ENCODE measurements at regions not wholly inside any gene's neighbourhood (a gene's known extent, or its start where the extent isn't known, plus 50 kb on each side); places are given as distances from the start of the nearest gene placed in this dataset.

DNA sequence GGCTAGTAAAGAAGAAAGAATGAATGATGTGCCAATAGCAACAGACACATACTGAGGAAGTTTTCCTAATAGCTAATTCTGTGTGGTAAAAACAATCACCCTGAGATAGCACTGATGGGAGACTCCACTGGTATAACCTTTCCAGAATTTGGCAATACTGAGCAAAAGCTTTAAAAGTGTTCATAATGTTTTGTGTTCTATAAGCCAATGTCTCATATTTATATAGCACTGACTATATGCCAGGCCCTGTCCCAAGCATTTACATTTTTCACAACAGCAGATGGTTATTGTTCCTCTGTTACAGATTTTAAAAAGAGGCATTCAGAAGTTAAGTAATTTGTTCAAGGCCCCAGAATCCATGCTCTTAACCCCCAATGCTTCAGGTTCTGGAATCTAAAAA is 108.0 kb upstream of the DST start:
- DNase-seq (ENCODE audit: low read depth, low spot score) = no peak
- Histone ChIP-seq H3K4me1 (ENCODE audit: control insufficient read depth, extremely low read depth, insufficient read depth, low read length) (peaks cover 55% of the 10 kb centered on the region), H3K27me3 (ENCODE audit: control insufficient read depth, extremely low read depth, insufficient read depth, low read length) (no peaks in the 10 kb centered on the region), H2AFZ (ENCODE audit: control insufficient read depth, low read length) (no peak overlapping the region), H3K79me2 (ENCODE audit: control insufficient read depth, insufficient read depth, low read length) (peaks cover 3% of the 10 kb centered on the region), H3K4me3 (ENCODE audit: control insufficient read depth in 2 of 3, extremely low read depth in 1 of 3, insufficient read depth in 2 of 3, low read depth in 1 of 3, low read length in 3 of 3) (no peak overlapping the region), H3K36me3 (ENCODE audit: control insufficient read depth in 2 of 2, extremely low read depth in 1 of 2, insufficient read depth in 2 of 2, low read length in 2 of 2) (no peaks in the 10 kb centered on the region), H3K9ac (ENCODE audit: control insufficient read depth, extremely low read depth, insufficient read depth, low read length) (no peak overlapping the region), H3K27ac (ENCODE audit: control insufficient read depth, insufficient read depth, low read length) (peak overlapping the region; percentile 5), H3K9me1 (ENCODE audit: control insufficient read depth, extremely low read depth, insufficient read depth, low read length) (no peaks in the 10 kb centered on the region), H3K4me2 (ENCODE audit: control insufficient read depth, extremely low read depth, insufficient read depth, low read depth, low read length) (no peak overlapping the region), H3K9me3 (ENCODE audit: control insufficient read depth, low read depth, low read length) (no peaks in the 10 kb centered on the region), H4K20me1 (ENCODE audit: control insufficient read depth, extremely low read depth, insufficient read depth, low read length) (no peaks in the 10 kb centered on the region)
- dilution Hi-C loops (cut with MboI; ENCODE audit: extremely low pct_ligation_motif_present, low sequenced_read_pairs) = no loop called here
- no peak for FAIRE-seq
- TF ChIP-seq EZH2 (IDR thresholded peaks at IDR 0.05; ENCODE audit: low read length) = no peak
- TF ChIP-seq, protein P1, sequence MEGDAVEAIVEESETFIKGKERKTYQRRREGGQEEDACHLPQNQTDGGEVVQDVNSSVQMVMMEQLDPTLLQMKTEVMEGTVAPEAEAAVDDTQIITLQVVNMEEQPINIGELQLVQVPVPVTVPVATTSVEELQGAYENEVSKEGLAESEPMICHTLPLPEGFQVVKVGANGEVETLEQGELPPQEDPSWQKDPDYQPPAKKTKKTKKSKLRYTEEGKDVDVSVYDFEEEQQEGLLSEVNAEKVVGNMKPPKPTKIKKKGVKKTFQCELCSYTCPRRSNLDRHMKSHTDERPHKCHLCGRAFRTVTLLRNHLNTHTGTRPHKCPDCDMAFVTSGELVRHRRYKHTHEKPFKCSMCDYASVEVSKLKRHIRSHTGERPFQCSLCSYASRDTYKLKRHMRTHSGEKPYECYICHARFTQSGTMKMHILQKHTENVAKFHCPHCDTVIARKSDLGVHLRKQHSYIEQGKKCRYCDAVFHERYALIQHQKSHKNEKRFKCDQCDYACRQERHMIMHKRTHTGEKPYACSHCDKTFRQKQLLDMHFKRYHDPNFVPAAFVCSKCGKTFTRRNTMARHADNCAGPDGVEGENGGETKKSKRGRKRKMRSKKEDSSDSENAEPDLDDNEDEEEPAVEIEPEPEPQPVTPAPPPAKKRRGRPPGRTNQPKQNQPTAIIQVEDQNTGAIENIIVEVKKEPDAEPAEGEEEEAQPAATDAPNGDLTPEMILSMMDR (optimal IDR thresholded peaks at IDR 0.05 in 1 of 3, IDR thresholded peaks at IDR 0.05 in 1 of 3, conservative IDR thresholded peaks at IDR 0.05 in 1 of 3; ENCODE audit: extremely low read depth in 1 of 3, insufficient read depth in 2 of 3, low read length in 3 of 3) = no peak

DNA sequence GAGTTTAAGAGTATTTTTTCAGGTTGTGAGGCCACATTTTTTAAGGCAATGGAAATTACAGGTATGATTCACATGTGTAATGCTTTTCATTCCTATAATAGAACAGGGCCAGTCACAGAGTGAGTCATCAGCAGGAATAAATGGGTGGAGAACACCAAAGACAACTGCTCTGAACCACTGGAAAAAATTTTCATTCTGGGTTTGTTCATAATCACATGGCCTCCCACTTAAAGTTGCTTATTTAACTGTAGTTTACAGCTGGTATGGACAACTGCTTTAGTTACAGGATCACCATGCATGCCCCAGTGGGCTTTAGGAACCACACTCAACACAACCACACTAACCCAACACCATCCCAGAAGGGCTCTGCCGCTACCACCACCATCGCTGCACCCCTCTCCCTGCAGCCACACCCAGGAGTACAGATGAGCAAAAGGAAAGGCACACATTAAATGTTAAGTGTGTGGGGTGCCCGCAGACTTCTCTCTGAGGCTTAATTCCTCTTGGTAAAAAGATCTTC is 107.0 kb upstream of the DST start:
- H3K27ac ChIP-seq (ENCODE audit: control insufficient read depth, insufficient read depth, low read length) = peak overlapping the region; percentile 79
- dilution Hi-C loops (cut with MboI; ENCODE audit: extremely low pct_ligation_motif_present, low sequenced_read_pairs) = no loop called here

More for the DNA sequence above, 107.0 kb upstream of the DST start:
- H3K4me1 ChIP-seq (ENCODE audit: control insufficient read depth, extremely low read depth, insufficient read depth, low read length) = peaks cover 61% of the 10 kb centered on the region
- peak overlapping the region in 1 of 3 experiments; percentile 9 for H3K4me3 ChIP-seq (ENCODE audit: control insufficient read depth in 2 of 3, extremely low read depth in 1 of 3, insufficient read depth in 2 of 3, low read depth in 1 of 3, low read length in 3 of 3)
- H4K20me1 ChIP-seq (ENCODE audit: control insufficient read depth, extremely low read depth, insufficient read depth, low read length) = no peaks in the 10 kb centered on the region
- DNase-seq (ENCODE audit: low read depth, low spot score) (no peak), FAIRE-seq (peak; percentile 86)
- no peaks in the 10 kb centered on the region for H3K9me3 ChIP-seq (ENCODE audit: control insufficient read depth, low read depth, low read length)
- TF ChIP-seq, protein P1 (optimal IDR thresholded peaks at IDR 0.05 in 1 of 3, IDR thresholded peaks at IDR 0.05 in 1 of 3, conservative IDR thresholded peaks at IDR 0.05 in 1 of 3; ENCODE audit: extremely low read depth in 1 of 3, insufficient read depth in 2 of 3, low read length in 3 of 3) = no peak
- no peak for TF ChIP-seq EZH2 (IDR thresholded peaks at IDR 0.05; ENCODE audit: low read length)
- no peaks in the 10 kb centered on the region for H3K9me1 ChIP-seq (ENCODE audit: control insufficient read depth, extremely low read depth, insufficient read depth, low read length)
- no peaks in the 10 kb centered on the region for H3K27me3 ChIP-seq (ENCODE audit: control insufficient read depth, extremely low read depth, insufficient read depth, low read length)
- peaks cover 3% of the 10 kb centered on the region for H3K79me2 ChIP-seq (ENCODE audit: control insufficient read depth, insufficient read depth, low read length)
- peak overlapping the region; percentile 36 for H3K9ac ChIP-seq (ENCODE audit: control insufficient read depth, extremely low read depth, insufficient read depth, low read length)
- H2AFZ ChIP-seq (ENCODE audit: control insufficient read depth, low read length) = peak overlapping the region; percentile 58
- H3K36me3 ChIP-seq (ENCODE audit: control insufficient read depth in 2 of 2, extremely low read depth in 1 of 2, insufficient read depth in 2 of 2, low read length in 2 of 2) = no peaks in the 10 kb centered on the region
- H3K4me2 ChIP-seq (ENCODE audit: control insufficient read depth, extremely low read depth, insufficient read depth, low read depth, low read length) = peak overlapping the region; percentile 80
